ENCODE measurements at regions not wholly inside any gene's neighbourhood (a gene's known extent, or its start where the extent isn't known, plus 50 kb on each side); places are given as distances from the start of the nearest gene placed in this dataset.

- Mint-ChIP-seq H3K27ac (ENCODE audit: unreplicated experiment) (no peak overlapping the region), H3K27me3 (ENCODE audit: low read depth) (no peaks in the 10 kb centered on the region), H3K4me1 (no peaks in the 10 kb centered on the region), H3K36me3 (ENCODE audit: low read depth) (no peaks in the 10 kb centered on the region), H3K4me3 (no peak overlapping the region), H3K9me3 (no peaks in the 10 kb centered on the region)
- TF ChIP-seq, protein P1, sequence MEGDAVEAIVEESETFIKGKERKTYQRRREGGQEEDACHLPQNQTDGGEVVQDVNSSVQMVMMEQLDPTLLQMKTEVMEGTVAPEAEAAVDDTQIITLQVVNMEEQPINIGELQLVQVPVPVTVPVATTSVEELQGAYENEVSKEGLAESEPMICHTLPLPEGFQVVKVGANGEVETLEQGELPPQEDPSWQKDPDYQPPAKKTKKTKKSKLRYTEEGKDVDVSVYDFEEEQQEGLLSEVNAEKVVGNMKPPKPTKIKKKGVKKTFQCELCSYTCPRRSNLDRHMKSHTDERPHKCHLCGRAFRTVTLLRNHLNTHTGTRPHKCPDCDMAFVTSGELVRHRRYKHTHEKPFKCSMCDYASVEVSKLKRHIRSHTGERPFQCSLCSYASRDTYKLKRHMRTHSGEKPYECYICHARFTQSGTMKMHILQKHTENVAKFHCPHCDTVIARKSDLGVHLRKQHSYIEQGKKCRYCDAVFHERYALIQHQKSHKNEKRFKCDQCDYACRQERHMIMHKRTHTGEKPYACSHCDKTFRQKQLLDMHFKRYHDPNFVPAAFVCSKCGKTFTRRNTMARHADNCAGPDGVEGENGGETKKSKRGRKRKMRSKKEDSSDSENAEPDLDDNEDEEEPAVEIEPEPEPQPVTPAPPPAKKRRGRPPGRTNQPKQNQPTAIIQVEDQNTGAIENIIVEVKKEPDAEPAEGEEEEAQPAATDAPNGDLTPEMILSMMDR (conservative IDR thresholded peaks at IDR 0.05): no peak
- no peak for DNase-seq (ENCODE audit: low read depth, low spot score)
These were observed 271.9 kb downstream of the PABPC4L start for GRCh38 chr4:133929531-133930239.

DNA sequence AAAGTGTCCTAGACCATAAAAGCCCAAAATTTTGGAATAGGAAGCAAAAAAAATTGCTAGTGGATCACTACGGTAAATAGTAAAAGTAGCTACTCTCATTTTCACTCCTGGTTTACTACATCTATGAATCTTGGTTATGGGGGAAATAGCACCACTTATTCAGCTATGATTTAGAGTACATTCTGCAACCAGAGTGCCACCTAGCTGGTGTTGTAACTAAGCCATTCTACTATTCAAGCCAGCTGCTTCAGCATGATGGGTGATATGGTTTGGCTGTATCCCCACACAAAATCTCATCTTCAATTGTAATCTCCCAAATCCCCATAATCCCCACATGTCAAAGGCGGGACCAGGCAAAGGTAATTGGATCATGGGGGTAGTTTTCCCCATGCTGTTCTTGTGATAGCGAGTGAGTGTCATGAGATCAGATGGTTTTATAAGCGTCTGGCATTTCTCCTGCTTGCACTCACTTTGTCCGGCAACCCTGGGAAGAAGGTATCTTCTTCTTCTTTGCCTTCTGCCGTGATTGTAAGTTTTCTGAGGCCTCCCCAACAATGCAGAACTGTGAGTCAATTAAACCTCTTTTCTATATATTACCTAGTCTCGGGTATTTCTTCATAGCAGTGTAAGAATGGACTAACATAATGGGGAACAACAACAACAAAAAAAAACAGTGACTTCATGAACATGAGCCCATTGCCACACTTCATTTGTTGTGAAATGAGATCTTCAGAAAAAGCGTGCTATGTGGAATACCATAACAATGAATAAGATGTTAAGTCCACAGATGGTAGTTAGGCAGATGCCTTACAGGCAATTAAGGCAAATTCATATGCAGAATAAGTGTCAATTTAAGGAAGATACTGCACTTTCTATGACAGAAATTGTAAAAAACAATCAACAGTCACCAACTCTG lies 280.1 kb downstream of the PABPC4L start:
- no peaks in the 10 kb centered on the region for H3K27me3 Mint-ChIP-seq (ENCODE audit: low read depth)
- H3K4me1 Mint-ChIP-seq: no peaks in the 10 kb centered on the region
- DNase-seq (ENCODE audit: low read depth, low spot score): no peak
- H3K36me3 Mint-ChIP-seq (ENCODE audit: low read depth): no peaks in the 10 kb centered on the region
- H3K9me3 Mint-ChIP-seq: no peaks in the 10 kb centered on the region
- no peak overlapping the region for H3K4me3 Mint-ChIP-seq
- no peak overlapping the region for H3K27ac Mint-ChIP-seq (ENCODE audit: unreplicated experiment)
- TF ChIP-seq, protein P1 (conservative IDR thresholded peaks at IDR 0.05): no peak

DNA sequence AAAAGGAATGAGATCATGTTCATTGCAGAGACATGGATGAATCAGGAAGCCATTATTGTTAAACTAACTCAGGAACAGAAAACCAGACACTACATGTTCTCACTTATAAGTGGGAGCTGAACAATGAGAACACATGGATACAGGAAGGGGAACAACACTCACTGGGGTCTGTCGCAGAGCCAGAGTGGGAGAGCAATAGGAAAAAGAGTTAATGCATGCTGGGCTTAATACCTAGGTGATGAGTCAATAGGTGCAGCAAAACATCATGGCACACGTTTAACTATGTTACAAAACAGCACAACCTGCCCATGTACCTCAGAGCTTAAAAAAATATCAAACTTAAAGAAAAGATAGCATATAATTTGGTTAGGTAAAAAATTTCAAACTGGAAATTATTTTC lies 281.4 kb downstream of the PABPC4L start:
- Mint-ChIP-seq H3K9me3 (no peaks in the 10 kb centered on the region), H3K4me1 (no peaks in the 10 kb centered on the region), H3K36me3 (ENCODE audit: low read depth) (no peaks in the 10 kb centered on the region), H3K27ac (ENCODE audit: unreplicated experiment) (no peak overlapping the region), H3K27me3 (ENCODE audit: low read depth) (no peaks in the 10 kb centered on the region), H3K4me3 (no peak overlapping the region)
- TF ChIP-seq, protein P1 (conservative IDR thresholded peaks at IDR 0.05): no peak
- DNase-seq (ENCODE audit: low read depth, low spot score): no peak

DNA sequence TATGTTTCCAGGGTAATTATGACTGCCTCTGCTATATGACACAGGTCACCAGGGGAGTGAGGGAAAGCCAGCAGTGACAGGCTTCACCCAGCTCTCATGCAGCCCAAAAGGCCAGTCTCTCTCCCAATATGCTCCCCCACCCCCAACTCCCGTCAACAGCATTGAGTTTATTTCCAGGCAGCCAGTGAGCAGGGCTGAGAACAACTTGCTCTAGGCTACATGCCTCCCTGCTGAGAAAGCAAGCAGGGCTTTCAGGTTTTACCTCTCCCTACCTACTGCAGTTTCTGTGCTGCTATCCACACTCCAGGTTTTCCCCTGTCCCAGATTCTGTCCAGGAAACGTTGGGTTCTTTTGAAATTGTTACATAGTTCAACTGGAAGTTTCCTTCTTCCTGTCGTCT lies 291.4 kb downstream of the PABPC4L start:
- Mint-ChIP-seq H3K27me3 (ENCODE audit: low read depth) (no peaks in the 10 kb centered on the region), H3K27ac (ENCODE audit: unreplicated experiment) (no peak overlapping the region), H3K36me3 (ENCODE audit: low read depth) (peaks cover 8% of the 10 kb centered on the region), H3K4me1 (no peaks in the 10 kb centered on the region), H3K4me3 (no peak overlapping the region), H3K9me3 (peaks cover 13% of the 10 kb centered on the region)
- TF ChIP-seq, protein P1 (conservative IDR thresholded peaks at IDR 0.05): no peak
- DNase-seq (ENCODE audit: low read depth, low spot score): no peak

DNA sequence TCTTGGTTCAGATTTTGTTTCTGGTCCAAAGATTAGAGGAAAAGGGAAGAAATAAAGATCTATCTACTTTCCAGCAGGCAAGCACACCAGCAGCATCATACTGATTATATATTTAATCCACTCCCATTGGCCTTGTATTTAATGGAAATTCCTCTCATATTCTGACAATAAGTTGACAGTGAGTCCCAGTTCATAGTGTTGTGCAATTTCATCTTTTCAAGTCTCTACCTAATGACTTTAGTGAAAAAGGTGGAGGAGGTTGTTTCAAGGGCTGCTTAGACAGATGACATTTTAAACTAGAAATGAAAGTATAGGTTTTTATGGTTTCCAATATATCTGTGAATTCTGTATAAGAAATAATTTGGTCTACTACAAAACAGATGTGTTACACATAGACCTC lies 298.6 kb downstream of the PABPC4L start:
- no peaks in the 10 kb centered on the region for H3K4me1 Mint-ChIP-seq
- H3K27me3 Mint-ChIP-seq (ENCODE audit: low read depth): no peaks in the 10 kb centered on the region
- H3K36me3 Mint-ChIP-seq (ENCODE audit: low read depth): peaks cover under 1% of the 10 kb centered on the region
- DNase-seq (ENCODE audit: low read depth, low spot score): no peak
- TF ChIP-seq, protein P1 (conservative IDR thresholded peaks at IDR 0.05): no peak
- H3K4me3 Mint-ChIP-seq: no peak overlapping the region
- H3K9me3 Mint-ChIP-seq: peaks cover 6% of the 10 kb centered on the region
- no peak overlapping the region for H3K27ac Mint-ChIP-seq (ENCODE audit: unreplicated experiment)
